H1 (cell line): ENCODE measurements at regions not wholly inside any gene's neighbourhood (a gene's known extent, or its start where the extent isn't known, plus 50 kb on each side); places are given as distances from the start of the nearest gene placed in this dataset.

ENCODE experiments used
- BCL11A ChIP-seq, 2 experiments: IDR thresholded peaks; one replicate each; pipeline ENCODE4 v1.6.1; 2011; ENCODE audit warnings: low read depth in 2 of 2, low read length in 2 of 2, mild to moderate bottlenecking in 2 of 2
- CBX8 ChIP-seq: fragments of 300-800, 300-1000 bp; sonication (generic); IDR thresholded peaks from 2 replicates; pipeline ENCODE4 v1.7.1; 2016; ENCODE audit warnings: low read depth, low read length, borderline replicate concordance
- EP300 ChIP-seq, 2 experiments: IDR thresholded peaks; 1 replicate in 1 of 2; 2 replicates in 1 of 2; pipeline ENCODE4 v1.6.1; 2011 to 2012; ENCODE audit warnings: low read depth in 2 of 2, low read length in 2 of 2, mild to moderate bottlenecking in 2 of 2, borderline replicate concordance in 1 of 2, inconsistent platforms in 1 of 2, moderate library complexity in 1 of 2
- RFX5 ChIP-seq: IDR thresholded peaks from 2 replicates; pipeline ENCODE4 v1.6.1; 2011; ENCODE audit warnings: low read depth, low read length, improper control_type of control experiment, borderline replicate concordance
- SIRT6 ChIP-seq: IDR thresholded peaks from one replicate; pipeline ENCODE4 v1.7.1; 2012; ENCODE audit warnings: low read length, inconsistent platforms

- TF ChIP-seq EP300 (IDR thresholded peaks at IDR 0.05; ENCODE audit: borderline replicate concordance in 1 of 2, low read depth in 2 of 2, low read length in 2 of 2) = no peak
- no peak for TF ChIP-seq SIRT6
- no peak for TF ChIP-seq CBX8
- TF ChIP-seq RFX5 = no peak
- TF ChIP-seq BCL11A (IDR thresholded peaks at IDR 0.05; ENCODE audit: low read depth in 2 of 2, low read length in 2 of 2) = no peak
Measured at GRCh38 chr16:20181416-20181815, 107.7 kb upstream of the GPR139 start (continued).
